HG03432 (cell line): ENCODE measurements at regions not wholly inside any gene's neighbourhood (a gene's known extent, or its start where the extent isn't known, plus 50 kb on each side); places are given as distances from the start of the nearest gene placed in this dataset.

Experiments
- ATAC-seq: cut with Tn5 transposase; IDR thresholded peaks from one replicate; pipeline ENCODE4 v1.9.1; 2021; ENCODE audit warnings: mild to moderate bottlenecking, moderate library complexity; ENCODE audit not compliant: unreplicated experiment

DNA sequence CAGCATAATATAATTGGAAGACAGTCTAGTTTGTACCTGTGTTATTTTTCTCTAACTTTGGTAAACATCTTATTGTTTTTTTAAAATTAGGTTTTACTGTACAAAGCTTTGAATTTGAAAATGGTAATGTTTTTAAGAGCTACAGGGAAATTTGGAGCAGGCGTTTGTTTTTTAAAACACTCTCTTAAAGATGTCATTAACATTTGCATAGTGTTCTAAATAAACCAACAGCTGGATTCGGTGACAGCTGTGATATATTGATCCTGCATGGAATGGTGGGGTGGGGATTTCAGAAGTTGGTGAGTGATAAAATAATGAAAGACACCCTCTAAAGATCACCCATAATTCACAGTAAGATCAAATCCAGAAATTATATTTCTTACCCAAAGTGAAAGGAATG lies 97.9 kb upstream of the PRL start:
- no peak for ATAC-seq

DNA sequence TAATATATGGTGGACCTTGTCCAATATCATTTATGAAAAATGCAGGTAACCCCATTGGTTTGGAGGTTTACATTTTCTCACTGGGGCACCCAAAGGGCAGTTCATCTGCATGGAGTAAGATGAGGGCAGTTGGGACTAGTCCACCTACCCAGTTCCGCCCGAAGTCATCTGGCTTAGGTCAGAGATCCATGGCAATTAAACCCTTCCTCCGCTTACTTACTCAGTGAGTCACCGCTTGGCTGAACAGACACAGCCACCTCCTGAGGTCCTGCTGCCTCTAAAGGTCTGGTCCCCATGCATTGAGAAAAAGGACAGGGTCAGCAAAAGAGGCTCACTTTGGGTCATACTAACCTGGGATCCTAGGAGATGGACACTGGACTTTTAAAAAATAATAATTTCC lies 102.9 kb upstream of the PRL start:
- no peak for ATAC-seq

DNA sequence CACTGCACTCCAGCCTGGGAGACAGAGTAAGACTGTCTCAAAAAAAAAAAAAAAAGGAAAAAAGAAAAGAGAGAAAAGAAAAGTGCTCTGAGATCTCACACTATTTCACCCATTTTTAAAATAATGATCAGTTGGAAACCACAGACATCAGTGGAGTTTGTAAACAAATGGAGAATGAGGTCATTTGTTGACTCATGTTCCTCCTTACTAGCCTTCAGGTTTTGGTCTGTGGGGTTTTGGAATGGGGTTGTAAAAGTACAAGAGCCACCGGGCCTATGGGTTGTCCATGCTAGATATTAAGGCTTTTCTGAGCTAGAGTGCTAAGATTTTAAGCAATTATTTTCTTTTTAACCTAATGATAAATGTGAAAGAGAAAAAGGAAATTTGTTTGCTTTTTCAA lies 104.4 kb upstream of the PRL start:
- no peak for ATAC-seq

DNA sequence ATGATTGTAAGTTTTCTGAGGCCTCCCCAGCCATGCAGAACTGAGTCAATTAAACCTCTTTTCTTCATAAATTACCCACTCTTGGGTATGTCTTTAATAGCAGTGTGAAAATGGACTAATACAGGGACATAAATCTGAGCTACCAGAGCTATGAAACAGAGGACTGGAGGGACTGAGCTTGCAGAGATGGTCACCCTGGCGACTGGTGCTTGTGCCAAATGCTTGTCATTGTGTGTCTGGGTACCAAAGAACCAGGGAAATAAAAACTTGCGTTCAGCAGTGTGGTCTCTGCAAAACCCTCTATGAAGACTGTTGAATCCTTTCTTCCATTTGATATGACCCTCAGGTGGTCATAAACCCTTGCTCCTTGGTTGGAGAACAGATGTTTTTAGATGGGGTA lies 105.1 kb upstream of the PRL start:
- no peak for ATAC-seq

DNA sequence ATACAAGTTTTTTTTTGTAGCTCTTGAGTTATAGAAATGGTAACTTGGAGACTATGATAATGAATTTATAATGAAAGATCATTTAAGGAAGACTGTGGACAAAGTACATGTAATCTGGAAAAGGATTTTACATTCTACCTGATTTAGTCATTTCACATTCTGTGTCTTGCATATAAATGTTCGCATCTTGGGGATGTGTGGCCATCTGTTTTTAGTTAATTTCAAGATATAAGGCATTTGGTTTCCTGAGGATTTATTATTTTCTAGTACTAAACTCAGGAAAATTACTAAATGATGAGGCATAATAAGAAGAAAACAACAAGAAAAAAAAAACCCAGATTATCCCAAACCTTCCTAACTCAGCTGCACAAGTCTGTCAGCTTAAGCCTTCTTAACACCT lies 112.7 kb upstream of the PRL start:
- no peak for ATAC-seq

DNA sequence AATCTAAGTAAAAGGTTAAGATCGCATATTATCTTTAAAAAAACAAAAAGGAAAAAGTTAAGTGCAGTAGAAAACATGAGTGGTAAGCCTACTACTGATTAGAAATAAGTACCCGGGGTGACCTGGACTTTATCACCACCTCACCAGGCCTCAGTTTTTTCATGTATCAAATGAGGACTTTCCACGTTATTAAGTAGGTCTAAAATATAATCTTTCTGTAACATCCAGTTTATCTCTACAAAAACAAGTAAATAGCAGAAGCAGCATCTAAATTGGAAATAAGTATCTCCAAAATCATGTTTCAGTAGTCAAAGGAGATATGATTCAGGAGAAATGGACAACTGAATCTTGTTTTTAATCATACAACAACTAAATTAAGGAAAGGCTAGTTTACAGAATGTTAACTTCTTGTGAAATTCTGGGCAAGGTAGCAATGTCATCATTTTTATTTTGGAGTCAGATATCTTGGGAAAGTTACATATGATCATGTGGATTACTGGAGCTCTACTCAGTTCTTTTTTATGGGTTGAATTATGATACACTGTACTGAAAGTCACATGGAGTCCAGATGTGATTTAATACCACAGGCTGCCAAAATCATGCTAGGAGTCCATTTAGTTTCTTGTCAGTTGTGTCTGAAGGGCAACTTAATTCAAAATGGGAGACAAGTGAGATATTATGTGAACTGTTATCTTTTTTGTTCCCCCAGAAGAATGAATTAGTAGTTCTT lies 114.7 kb upstream of the PRL start:
- ATAC-seq, result no peak

DNA sequence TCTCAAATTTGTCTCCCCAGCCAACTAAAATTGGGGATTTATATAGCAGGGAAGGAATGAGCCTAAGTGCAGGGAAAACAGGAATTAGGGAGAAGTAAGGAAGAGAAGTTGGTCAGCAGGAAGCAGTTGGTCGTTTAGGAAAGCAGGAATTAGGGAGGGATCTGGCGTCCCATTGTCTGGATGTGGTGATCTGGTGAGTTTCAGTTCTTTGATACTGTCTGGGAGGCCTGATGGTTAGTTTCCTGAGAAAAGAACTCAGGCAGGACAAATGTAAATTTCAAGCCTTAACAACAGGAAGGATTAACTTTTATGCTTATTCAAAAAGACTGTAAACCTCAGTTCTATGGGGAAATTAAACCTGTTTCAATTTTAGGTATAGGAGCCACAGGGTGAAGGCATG lies 116.2 kb upstream of the PRL start:
- ATAC-seq, result no peak

DNA sequence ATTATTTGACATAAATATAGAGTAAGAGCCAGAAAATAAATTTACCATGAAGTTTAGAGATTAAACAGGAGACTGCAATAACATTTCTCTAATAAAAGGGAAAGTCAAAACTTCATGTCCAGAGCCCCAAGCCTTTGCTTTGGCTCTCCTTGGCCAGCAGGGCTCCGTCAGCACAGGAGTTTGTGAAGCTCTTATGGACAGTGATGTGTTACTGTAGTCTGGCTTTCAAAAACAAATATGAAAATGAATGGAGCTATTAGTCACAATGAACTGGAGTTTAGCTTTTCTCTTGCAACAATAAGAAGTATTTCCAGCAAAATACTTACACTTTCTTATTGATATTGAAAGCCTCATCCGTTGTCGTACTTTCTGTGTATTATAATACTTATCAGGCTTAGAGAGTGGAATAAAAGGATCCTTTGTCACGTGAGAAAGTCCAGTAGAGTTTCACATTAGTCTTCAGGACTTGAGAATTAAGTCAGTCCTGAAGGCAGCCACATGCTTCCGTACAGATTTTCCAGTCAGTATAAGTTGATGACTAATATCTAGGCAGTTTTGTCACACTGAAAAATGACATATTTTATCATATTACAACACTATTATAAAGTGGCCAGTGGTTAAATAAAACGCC lies 117.0 kb upstream of the PRL start:
- ATAC-seq, result no peak

DNA sequence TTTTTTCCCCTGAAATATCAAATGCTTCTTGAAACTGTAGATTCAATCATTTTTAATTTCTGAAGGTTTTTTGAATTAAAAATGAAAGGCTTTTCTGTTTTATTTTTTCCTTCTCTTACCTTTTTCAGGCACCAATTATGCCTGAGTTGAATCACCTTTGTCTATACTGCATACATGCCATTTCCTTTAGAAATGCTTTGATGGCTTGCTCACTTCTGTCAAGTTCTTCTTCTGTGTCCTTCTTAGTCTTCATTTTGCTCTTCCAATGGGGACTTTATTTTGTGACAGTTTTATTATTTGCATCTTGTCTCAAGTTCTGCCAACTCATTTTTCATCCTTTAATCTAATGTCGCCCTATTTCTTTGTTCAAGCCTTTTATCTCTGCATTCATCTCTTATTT lies 121.9 kb upstream of the PRL start:
- ATAC-seq, result no peak

DNA sequence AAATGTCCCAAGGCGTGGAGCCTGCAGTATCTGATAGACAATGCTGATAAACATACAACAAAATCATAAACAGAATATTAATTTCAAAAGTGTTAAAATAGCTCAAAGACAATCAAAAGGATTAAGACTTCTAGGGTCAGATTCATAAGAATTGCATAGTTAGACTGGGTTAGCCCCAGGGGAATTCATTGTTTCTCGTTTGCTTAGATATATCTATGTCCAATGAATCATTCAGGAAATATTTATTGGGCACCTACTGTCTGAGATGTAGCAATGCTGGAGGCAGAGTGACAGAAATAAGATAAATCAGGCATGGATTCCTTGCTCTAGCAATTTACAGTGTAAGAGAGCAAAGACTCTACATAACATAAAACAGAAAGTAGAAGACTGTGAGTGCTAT lies 124.4 kb upstream of the PRL start:
- ATAC-seq, result no peak

DNA sequence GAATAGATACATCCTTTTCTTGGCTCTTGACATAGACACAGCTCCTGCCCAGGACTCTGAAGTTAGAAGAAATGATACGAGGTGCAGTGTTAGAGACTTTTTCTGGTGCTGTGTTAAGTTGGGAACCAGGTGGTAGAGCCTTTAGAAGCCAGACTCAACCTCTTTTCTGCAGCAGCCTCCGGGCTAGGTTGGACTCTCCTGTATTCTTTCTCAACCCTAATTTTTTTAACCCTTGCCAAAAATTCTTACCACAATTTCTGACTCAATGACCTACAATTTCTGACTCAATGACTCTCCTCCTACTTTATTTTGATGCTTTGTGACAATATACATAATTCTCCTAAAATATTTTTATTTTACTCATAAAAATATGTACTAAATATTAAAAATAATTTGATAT lies 127.4 kb upstream of the PRL start:
- ATAC-seq, result no peak

DNA sequence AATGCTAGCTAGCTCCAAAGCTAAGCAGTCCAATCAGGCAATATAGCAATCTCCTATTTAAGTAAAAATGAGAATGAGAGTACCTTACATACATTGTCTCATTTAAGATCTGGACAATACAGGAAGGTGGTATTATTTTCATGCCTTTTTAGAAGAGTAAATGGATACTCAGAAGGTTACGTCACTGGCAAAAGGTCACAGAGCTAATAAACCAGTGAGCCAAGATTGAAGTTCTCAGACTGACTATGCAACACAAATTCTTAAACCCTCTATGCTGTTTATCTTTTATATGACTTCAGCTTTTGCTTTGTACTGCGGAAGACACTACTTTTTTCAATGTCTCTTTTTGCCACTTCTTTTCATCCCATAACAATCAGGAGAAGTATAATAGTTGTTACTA lies 135.2 kb upstream of the PRL start:
- no peak for ATAC-seq

DNA sequence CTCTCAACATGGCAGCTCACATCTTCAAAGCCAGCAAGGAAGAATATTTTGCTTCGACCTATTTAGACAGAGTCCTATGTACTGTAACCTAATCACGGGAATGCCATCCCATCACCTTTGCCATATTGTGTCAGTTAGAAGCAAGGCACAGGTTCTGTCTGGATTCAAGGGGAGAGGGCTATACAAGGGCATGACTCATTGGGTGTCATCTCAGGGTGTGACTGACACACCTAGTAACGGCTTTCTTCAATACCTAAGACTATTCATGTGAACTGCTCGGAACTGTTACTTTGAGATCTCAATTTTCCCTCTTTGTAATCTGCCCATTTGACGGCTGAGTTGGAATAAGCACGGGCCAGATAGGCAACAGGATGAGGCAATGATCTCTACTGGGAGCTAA lies 135.6 kb upstream of the HDGFL1 start:
- ATAC-seq, result no peak

DNA sequence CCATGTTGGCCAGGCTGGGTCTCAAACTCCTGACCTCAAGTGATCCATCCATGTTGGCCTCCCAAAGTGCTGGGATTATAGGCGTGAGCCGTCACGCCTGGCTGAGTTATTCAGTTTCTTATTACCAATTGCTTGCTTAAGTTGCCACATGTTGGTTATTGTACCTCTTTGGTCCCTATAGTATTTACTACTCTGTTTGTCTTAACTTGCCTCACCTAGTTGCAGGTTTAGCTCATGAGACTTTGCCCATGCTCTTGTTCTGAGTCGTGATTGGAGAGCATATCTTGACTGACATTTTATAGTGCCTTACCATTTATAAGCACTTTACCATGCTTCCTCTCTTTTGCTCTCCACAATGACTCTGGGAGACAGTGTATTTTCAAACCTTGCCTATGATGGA lies 134.2 kb upstream of the HDGFL1 start:
- ATAC-seq, result no peak

DNA sequence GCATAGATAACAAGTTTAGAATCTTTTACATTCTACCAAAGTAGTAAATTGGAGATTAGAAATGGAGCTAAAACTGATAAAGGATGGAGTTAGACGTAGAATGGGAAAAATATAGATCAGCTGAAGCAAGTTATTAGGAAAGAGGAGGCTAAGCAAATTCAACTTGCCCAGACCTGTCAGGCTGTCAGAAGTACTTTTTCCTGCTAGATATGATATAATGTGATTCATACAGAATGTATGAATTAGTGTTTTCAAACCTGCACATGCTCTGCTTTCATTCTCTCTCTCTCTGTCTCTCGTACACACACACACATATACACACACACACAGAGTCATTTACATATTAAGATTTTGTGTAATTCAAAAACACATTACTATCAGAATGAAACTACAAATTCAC lies 133.2 kb upstream of the HDGFL1 start:
- ATAC-seq, result no peak

DNA sequence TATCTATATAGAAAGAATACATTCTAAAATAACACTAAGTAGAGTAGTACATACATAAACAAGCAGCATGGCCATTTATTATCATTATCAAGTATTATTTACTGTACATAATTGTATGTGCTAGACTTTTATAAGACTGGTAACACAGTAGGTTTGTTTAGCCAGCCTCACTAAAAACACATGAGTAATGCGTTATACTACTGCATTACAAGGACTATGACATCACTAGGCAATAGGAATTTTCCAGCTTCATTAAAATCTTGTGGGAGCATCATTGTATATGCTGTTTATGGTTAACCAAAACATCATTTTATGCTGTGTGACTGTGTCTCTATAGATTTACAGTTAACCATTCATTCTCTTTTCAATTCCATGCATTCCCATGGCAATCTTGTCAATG lies 131.7 kb upstream of the HDGFL1 start:
- ATAC-seq, result no peak

DNA sequence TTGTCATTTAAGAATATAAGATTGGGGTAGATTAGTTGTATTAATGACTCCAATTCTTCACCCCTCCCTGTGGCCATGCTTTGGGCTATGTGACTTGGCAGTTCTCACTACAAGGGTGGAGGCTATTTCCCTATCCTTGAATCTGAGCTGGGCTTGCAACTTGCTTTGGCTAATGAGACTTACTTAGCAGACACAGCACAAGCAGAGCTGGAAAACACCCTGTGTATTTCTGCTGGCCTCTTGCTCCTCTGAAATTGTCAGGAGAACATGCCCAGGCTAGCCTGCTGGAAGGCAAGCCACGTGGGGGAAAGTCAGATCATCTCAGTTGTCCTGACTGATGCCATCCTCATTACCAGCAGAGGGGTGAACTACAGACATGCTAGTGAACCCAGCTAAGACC lies 126.5 kb upstream of the HDGFL1 start:
- ATAC-seq, result no peak

DNA sequence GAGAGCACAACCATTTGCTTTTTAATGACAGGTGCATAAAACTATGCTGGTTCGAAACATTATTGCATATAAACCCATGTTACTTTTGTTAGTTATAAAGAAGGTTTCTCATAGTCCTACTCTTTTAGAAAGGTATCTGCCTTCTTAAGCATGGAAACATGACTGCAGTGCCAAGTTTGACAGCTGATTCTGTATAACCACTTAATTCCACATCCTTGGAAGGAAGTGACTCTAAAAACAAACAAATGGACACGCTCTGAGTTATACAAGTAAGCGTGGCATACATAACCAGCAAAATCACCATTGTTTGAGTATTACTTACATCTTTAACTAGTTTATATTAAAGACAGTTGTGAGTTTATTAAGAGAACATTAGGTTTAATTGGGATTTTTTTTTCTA lies 125.0 kb upstream of the HDGFL1 start:
- no peak for ATAC-seq

DNA sequence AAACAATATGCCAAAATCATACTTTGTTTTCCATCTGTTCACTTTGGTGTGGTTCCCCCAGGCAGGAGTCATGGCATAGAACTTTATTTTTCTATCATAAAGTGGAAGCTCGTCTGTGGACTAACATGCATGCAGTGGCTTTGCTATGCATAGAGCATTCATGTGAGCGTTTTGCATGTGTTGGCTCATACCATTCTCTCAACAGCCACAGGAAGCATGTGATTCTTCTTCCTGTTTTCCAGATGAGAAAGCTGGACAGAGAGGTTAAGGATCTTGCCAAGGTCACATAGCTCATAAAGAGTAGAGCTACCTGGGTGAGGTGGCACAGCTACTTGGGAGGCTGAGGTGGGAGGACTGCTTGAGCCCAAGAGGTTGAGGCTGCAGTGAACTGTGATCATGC lies 123.4 kb upstream of the HDGFL1 start:
- ATAC-seq, result no peak

DNA sequence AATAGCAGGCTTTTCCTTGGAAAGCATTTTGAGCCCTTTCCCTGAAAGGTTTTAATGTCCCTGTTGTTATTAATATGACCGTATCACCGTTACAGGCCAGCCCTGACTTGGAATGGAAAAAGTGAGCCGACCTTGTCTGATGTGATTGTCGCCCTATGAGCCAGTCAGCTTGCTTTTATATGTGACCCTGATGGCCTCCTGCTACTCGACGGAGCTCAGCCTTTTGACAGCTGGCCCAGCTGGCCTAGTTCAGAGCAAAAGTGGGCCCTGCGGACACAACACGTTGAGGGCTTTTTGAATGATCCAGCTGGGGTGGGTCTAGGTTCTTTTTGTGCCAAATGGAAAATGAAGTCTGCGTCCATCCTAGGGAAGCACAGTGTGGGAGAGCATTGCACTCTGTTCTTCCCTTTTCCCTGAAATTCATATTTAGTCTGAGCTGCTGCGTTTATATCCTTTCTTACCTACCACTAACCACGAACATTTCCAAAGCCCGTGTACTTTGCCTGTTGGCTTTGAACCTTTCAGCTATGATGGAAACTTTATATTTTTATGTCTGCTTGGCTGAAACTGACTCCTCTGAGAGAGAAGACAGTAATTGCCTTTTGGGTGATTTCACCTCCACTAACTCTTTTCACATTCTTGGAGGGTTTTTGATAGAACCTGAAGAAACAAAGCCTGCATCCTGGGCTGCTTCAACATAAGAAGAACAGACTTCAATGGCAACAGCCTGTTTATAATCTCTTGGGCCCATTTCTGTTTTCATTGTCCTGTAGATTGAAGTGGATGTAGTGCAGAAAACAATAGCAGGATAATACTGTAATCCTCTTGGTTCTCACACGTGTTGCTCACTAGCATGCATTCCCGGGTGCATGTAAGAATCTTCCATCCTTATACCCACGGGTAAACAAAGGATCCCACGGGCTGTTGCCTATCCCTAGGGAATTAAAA lies 121.8 kb upstream of the HDGFL1 start:
- ATAC-seq, result no peak

DNA sequence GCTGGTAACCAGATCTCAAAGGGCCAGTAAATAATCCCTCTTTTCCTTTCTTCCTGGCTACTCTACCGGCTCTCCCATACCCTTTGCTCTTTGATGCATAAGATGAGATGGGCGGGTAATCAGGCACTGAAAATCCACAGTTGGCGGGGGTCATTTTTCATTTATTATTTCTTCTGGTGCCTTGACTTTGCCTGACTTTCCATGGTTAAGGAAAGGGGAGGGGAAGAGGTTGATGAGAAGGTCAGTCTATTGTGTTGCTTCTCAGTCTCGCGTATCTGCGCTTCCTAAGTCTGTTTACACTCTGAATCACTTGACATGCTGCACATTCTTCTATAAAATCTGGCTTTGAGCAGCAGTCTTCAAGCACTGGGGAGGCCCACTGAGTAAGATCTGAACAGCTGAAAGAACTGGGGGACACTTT lies 121.1 kb upstream of the HDGFL1 start:
- no peak for ATAC-seq

DNA sequence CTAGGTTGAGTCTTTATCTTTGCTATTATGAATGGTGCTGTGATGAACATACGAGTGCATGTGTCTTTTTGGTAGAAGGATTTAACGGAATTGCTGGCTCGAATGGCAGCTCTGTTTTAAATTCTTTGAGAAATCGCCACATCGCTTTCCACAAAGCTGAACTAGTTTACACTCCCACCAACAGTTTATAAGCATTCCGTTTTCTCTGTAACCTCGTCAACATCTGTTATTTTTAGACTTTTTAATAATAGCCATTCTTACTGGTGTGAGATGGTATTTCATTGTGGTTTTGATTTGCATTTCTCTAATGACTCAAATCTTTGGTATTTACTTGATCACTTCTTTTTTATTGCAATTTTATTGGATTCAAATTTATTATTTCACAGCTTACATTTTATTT lies 117.4 kb upstream of the HDGFL1 start:
- ATAC-seq, result no peak
